ENCODE measurements at regions not wholly inside any gene's neighbourhood (a gene's known extent, or its start where the extent isn't known, plus 50 kb on each side); places are given as distances from the start of the nearest gene placed in this dataset.

GRCh38 chr14:71863766-71864165 lies 68.5 kb upstream of the RGS6 start:
- Mint-ChIP-seq H3K36me3 (no peaks in the 10 kb centered on the region), H3K4me3 (no peak overlapping the region), H3K9me3 (no peaks in the 10 kb centered on the region), H3K27me3 (ENCODE audit: low read depth in 2 of 2) (peaks cover 10 to 31% of the 10 kb centered on the region in 2 donors), H3K4me1 (no peaks in the 10 kb centered on the region), H3K27ac (no peak overlapping the region)
- H3K4me1 ChIP-seq (ENCODE audit: control insufficient read depth, insufficient read depth, low read length), result no peaks in the 10 kb centered on the region
- no peaks in the 10 kb centered on the region for H3K27me3 ChIP-seq (ENCODE audit: control insufficient read depth, insufficient read depth, low read length)
- 68% methylated on average over 2 of the region's 3 CpGs for WGBS (ENCODE audit: insufficient coverage)
- H3K4me3 ChIP-seq (ENCODE audit: low read length), result no peak overlapping the region
- no peak for TF ChIP-seq CTCF (IDR thresholded peaks at IDR 0.05)
- intact Hi-C loops (cut with micrococcal nuclease), result no loop called here
- DNase-seq, result no peak
- no peak overlapping the region for H3K27ac ChIP-seq (ENCODE audit: low read length)
- no peaks in the 10 kb centered on the region for H3K36me3 ChIP-seq (ENCODE audit: control insufficient read depth, insufficient read depth, low read length)
- ATAC-seq, result no peak
- no peaks in the 10 kb centered on the region for H3K9me3 ChIP-seq (ENCODE audit: control insufficient read depth, insufficient read depth, low read length)
